ENCODE measurements at regions not wholly inside any gene's neighbourhood (a gene's known extent, or its start where the extent isn't known, plus 50 kb on each side); places are given as distances from the start of the nearest gene placed in this dataset.

DNA sequence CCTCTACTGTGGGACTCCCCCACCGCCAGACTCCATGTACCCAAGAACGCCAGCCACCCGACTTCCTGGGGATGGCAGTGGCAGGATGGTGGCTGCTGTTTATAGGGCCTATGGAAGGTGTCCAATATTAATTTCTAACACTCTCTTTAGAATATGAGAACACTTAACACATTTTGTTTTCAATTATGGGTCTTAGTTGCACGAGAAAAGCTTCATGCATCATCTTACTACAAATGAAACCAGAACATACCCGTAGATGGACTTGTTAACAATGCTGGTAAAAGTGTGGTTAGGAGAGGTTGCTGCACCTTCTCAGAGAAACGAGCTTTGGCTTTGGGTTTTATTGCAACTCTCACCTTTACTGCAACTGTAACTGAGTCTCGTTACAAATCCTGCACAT is 335.6 kb upstream of the ID2 start (continued):
- TF ChIP-seq, protein P1, sequence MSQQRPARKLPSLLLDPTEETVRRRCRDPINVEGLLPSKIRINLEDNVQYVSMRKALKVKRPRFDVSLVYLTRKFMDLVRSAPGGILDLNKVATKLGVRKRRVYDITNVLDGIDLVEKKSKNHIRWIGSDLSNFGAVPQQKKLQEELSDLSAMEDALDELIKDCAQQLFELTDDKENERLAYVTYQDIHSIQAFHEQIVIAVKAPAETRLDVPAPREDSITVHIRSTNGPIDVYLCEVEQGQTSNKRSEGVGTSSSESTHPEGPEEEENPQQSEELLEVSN (IDR thresholded peaks at IDR 0.05; ENCODE audit: borderline replicate concordance in 1 of 2, extremely low read depth in 1 of 2, insufficient read depth in 1 of 2, insufficient read length in 1 of 2, low read depth in 1 of 2, low read length in 1 of 2, poor library complexity in 1 of 2, severe bottlenecking in 1 of 2), result no peak
- no peak for TF ChIP-seq TBP (optimal IDR thresholded peaks at IDR 0.05; ENCODE audit: low read depth, low read length)
- TF ChIP-seq, protein P2, sequence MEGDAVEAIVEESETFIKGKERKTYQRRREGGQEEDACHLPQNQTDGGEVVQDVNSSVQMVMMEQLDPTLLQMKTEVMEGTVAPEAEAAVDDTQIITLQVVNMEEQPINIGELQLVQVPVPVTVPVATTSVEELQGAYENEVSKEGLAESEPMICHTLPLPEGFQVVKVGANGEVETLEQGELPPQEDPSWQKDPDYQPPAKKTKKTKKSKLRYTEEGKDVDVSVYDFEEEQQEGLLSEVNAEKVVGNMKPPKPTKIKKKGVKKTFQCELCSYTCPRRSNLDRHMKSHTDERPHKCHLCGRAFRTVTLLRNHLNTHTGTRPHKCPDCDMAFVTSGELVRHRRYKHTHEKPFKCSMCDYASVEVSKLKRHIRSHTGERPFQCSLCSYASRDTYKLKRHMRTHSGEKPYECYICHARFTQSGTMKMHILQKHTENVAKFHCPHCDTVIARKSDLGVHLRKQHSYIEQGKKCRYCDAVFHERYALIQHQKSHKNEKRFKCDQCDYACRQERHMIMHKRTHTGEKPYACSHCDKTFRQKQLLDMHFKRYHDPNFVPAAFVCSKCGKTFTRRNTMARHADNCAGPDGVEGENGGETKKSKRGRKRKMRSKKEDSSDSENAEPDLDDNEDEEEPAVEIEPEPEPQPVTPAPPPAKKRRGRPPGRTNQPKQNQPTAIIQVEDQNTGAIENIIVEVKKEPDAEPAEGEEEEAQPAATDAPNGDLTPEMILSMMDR (IDR thresholded peaks at IDR 0.05 in 2 of 3, conservative IDR thresholded peaks at IDR 0.05 in 1 of 3; ENCODE audit: insufficient read depth in 2 of 3, low read depth in 1 of 3, low read length in 3 of 3), result no peak
- TF ChIP-seq LEF1 (IDR thresholded peaks at IDR 0.05), result no peak
- no peak for TF ChIP-seq XRCC5 (IDR thresholded peaks at IDR 0.05; ENCODE audit: low read depth, low read length)
- TF ChIP-seq RBM22 (IDR thresholded peaks at IDR 0.05; ENCODE audit: low read depth, low read length, poor library complexity, severe bottlenecking), result no peak

Data from K562 (cell line).